IPS-15b (cell line): ENCODE measurements at regions not wholly inside any gene's neighbourhood (a gene's known extent, or its start where the extent isn't known, plus 50 kb on each side); places are given as distances from the start of the nearest gene placed in this dataset.

Experiments used
- H3K27me3 ChIP-seq: one replicate; pipeline ENCODE4 v1.6.1; 2013; ENCODE audit warnings: low read length; ENCODE audit not compliant: control insufficient read depth, insufficient read depth
- H3K36me3 ChIP-seq: one replicate; pipeline ENCODE4 v1.6.1; 2013; ENCODE audit warnings: low read length; ENCODE audit not compliant: control insufficient read depth, insufficient read depth
- H3K4me1 ChIP-seq: one replicate; pipeline ENCODE4 v1.6.1; 2013; ENCODE audit warnings: mild to moderate bottlenecking, low read length; ENCODE audit not compliant: control insufficient read depth, insufficient read depth
- H3K4me3 ChIP-seq: one replicate; pipeline ENCODE4 v1.5.1; 2013; ENCODE audit warnings: low read depth, low read length
- H3K9ac ChIP-seq: one replicate; pipeline ENCODE4 v1.6.1; 2013; ENCODE audit warnings: low read depth, mild to moderate bottlenecking, low read length
- H3K9me3 ChIP-seq: one replicate; pipeline ENCODE4 v1.6.1; 2013; ENCODE audit warnings: mild to moderate bottlenecking, low read length; ENCODE audit not compliant: control insufficient read depth, insufficient read depth

- no peaks in the 10 kb centered on the region for H3K36me3 ChIP-seq
- no peaks in the 10 kb centered on the region for H3K4me1 ChIP-seq
- H3K27me3 ChIP-seq = no peaks in the 10 kb centered on the region
- H3K4me3 ChIP-seq = no peak overlapping the region
- no peaks in the 10 kb centered on the region for H3K9me3 ChIP-seq
- H3K9ac ChIP-seq = no peak overlapping the region
Observed at GRCh38 chr5:165224366-165225045, 1719.1 kb downstream of the MAT2B start.

GRCh38 chr5:165227515-165227914 lies 1722.1 kb downstream of the MAT2B start:
- no peak overlapping the region for H3K9ac ChIP-seq

GRCh38 chr5:165228184-165228583 lies 1722.8 kb downstream of the MAT2B start:
- H3K9ac ChIP-seq = no peak overlapping the region
- no peaks in the 10 kb centered on the region for H3K36me3 ChIP-seq
- no peaks in the 10 kb centered on the region for H3K27me3 ChIP-seq
- H3K4me1 ChIP-seq = peaks cover 20% of the 10 kb centered on the region
- no peak overlapping the region for H3K4me3 ChIP-seq
- H3K9me3 ChIP-seq = no peaks in the 10 kb centered on the region

More at GRCh38 chr5:165227515-165227914, 1722.1 kb downstream of the MAT2B start:
- Histone ChIP-seq H3K36me3 (no peaks in the 10 kb centered on the region), H3K9me3 (no peaks in the 10 kb centered on the region), H3K27me3 (no peaks in the 10 kb centered on the region), H3K4me1 (peaks cover 16% of the 10 kb centered on the region), H3K4me3 (no peak overlapping the region)

GRCh38 chr5:165231821-165232508 lies 1726.5 kb downstream of the MAT2B start:
- H3K9ac ChIP-seq = no peak overlapping the region
- H3K4me1 ChIP-seq = peaks cover 23% of the 10 kb centered on the region
- peaks cover 4% of the 10 kb centered on the region for H3K9me3 ChIP-seq
- H3K27me3 ChIP-seq = no peaks in the 10 kb centered on the region
- no peaks in the 10 kb centered on the region for H3K36me3 ChIP-seq
- no peak overlapping the region for H3K4me3 ChIP-seq

- Histone ChIP-seq H3K9ac (no peak overlapping the region), H3K4me1 (peaks cover 23% of the 10 kb centered on the region), H3K4me3 (no peak overlapping the region), H3K36me3 (no peaks in the 10 kb centered on the region), H3K27me3 (no peaks in the 10 kb centered on the region), H3K9me3 (peaks cover 4% of the 10 kb centered on the region)
Observed at GRCh38 chr5:165232509-165233028, 1727.2 kb downstream of the MAT2B start.

GRCh38 chr5:165241811-165242210 lies 1736.4 kb downstream of the MAT2B start:
- Histone ChIP-seq H3K36me3 (no peaks in the 10 kb centered on the region), H3K4me1 (no peaks in the 10 kb centered on the region), H3K9me3 (no peaks in the 10 kb centered on the region), H3K4me3 (no peak overlapping the region), H3K9ac (no peak overlapping the region), H3K27me3 (no peaks in the 10 kb centered on the region)

GRCh38 chr5:165242646-165243045 lies 1737.2 kb downstream of the MAT2B start:
- Histone ChIP-seq H3K27me3 (no peaks in the 10 kb centered on the region), H3K9me3 (no peaks in the 10 kb centered on the region), H3K9ac (no peak overlapping the region), H3K4me1 (no peaks in the 10 kb centered on the region), H3K36me3 (no peaks in the 10 kb centered on the region), H3K4me3 (no peak overlapping the region)

GRCh38 chr5:165244407-165244806 lies 1739.0 kb downstream of the MAT2B start:
- Histone ChIP-seq H3K36me3 (no peaks in the 10 kb centered on the region), H3K9ac (no peak overlapping the region), H3K4me3 (no peak overlapping the region), H3K4me1 (no peaks in the 10 kb centered on the region), H3K27me3 (no peaks in the 10 kb centered on the region), H3K9me3 (no peaks in the 10 kb centered on the region)

- Histone ChIP-seq H3K9ac (no peak overlapping the region), H3K4me1 (no peaks in the 10 kb centered on the region), H3K9me3 (no peaks in the 10 kb centered on the region), H3K4me3 (no peak overlapping the region), H3K36me3 (no peaks in the 10 kb centered on the region), H3K27me3 (no peaks in the 10 kb centered on the region)
Observed at GRCh38 chr5:165258197-165258771, 1752.9 kb downstream of the MAT2B start.

GRCh38 chr5:165260426-165260825 lies 1755.0 kb downstream of the MAT2B start:
- Histone ChIP-seq H3K9ac (no peak overlapping the region), H3K4me3 (no peak overlapping the region), H3K4me1 (no peaks in the 10 kb centered on the region), H3K27me3 (no peaks in the 10 kb centered on the region), H3K36me3 (no peaks in the 10 kb centered on the region), H3K9me3 (no peaks in the 10 kb centered on the region)

GRCh38 chr5:165263536-165263935 lies 1758.1 kb downstream of the MAT2B start:
- Histone ChIP-seq H3K27me3 (no peaks in the 10 kb centered on the region), H3K9me3 (no peaks in the 10 kb centered on the region), H3K36me3 (no peaks in the 10 kb centered on the region), H3K9ac (no peak overlapping the region), H3K4me3 (no peak overlapping the region), H3K4me1 (no peaks in the 10 kb centered on the region)

GRCh38 chr5:165266939-165267338 lies 1761.5 kb downstream of the MAT2B start:
- no peak overlapping the region for H3K9ac ChIP-seq
- H3K27me3 ChIP-seq = no peaks in the 10 kb centered on the region
- H3K36me3 ChIP-seq = no peaks in the 10 kb centered on the region
- H3K4me3 ChIP-seq = no peak overlapping the region
- no peaks in the 10 kb centered on the region for H3K4me1 ChIP-seq
- H3K9me3 ChIP-seq = no peaks in the 10 kb centered on the region
